Activated CD8-positive, alpha-beta T cell treated with anti-CD3 and anti-CD28 coated beads, Interleukin-2, amount 10 ng/mL, durations not matched to agents 7 days and 5 days (primary cell): ENCODE measurements at regions not wholly inside any gene's neighbourhood (a gene's known extent, or its start where the extent isn't known, plus 50 kb on each side); places are given as distances from the start of the nearest gene placed in this dataset.

ENCODE experiments used
- ATAC-seq: fragments of 150-1000 bp; cut with Tn5 transposase; one replicate; pipeline ENCODE4 v1.10.0; 2021; ENCODE audit warnings: moderate library complexity
- CTCF ChIA-PET: fragments of 350-600 bp; sonication (Branson Sonifier 250); formaldehyde crosslinking; loops from one replicate; lab custom pipeline; 2021; ENCODE audit warnings: antibody characterized with exemption; lab: Charles Lee
- POLR2A ChIA-PET: fragments of 350-600 bp; sonication (Branson Sonifier 250); formaldehyde crosslinking; loops from one replicate; lab custom pipeline; 2021; ENCODE audit warnings: antibody characterized with exemption; lab: Charles Lee
- DNase-seq: peaks from one replicate; pipeline ENCODE4 v3.0.0-alpha.2; 2020
- H3K27ac Mint-ChIP-seq: one replicate; pipeline ENCODE4 v1.8.0; 2021; ENCODE audit warnings: mild to moderate bottlenecking, mixed read lengths
- H3K27me3 Mint-ChIP-seq: one replicate; pipeline ENCODE4 v1.8.0; 2021; ENCODE audit warnings: low read depth, mixed read lengths
- H3K36me3 Mint-ChIP-seq: one replicate; pipeline ENCODE4 v1.8.0; 2021; ENCODE audit warnings: low read depth, mixed read lengths
- H3K4me1 Mint-ChIP-seq: one replicate; pipeline ENCODE4 v1.8.0; 2021; ENCODE audit warnings: low read depth, mixed read lengths
- H3K4me3 Mint-ChIP-seq: one replicate; pipeline ENCODE4 v1.8.0; 2021; ENCODE audit warnings: mild to moderate bottlenecking, mixed read lengths
- H3K9me3 Mint-ChIP-seq: one replicate; pipeline ENCODE4 v1.8.0; 2022; ENCODE audit warnings: mixed read lengths; ENCODE audit not compliant: insufficient read depth

- no peak for DNase-seq
- no peaks in the 10 kb centered on the region for H3K36me3 Mint-ChIP-seq
- H3K4me3 Mint-ChIP-seq = no peak overlapping the region
- ATAC-seq = no peak
- no peaks in the 10 kb centered on the region for H3K9me3 Mint-ChIP-seq
- CTCF ChIA-PET = no interaction called here
- no peaks in the 10 kb centered on the region for H3K4me1 Mint-ChIP-seq
- H3K27me3 Mint-ChIP-seq = no peaks in the 10 kb centered on the region
- H3K27ac Mint-ChIP-seq = no peak overlapping the region
- POLR2A ChIA-PET = no interaction called here
Measured at GRCh38 chr21:25292396-25292795, 314.9 kb downstream of the MRPL39 start.

- POLR2A ChIA-PET = no interaction called here
- Mint-ChIP-seq H3K9me3 (no peaks in the 10 kb centered on the region), H3K27me3 (peaks cover 9% of the 10 kb centered on the region), H3K27ac (no peak overlapping the region), H3K4me3 (no peak overlapping the region), H3K36me3 (no peaks in the 10 kb centered on the region), H3K4me1 (no peaks in the 10 kb centered on the region)
- CTCF ChIA-PET = interaction anchor here (0.8 to 2.4 kb wide), 8 partner anchors 14 to 108 kb away, joined by 3 to 15 read pairs (median 6); no protein-coding TSS in a partner anchor
- DNase-seq = no peak
- ATAC-seq = no peak
Measured at GRCh38 chr21:25283720-25284119, 323.6 kb downstream of the MRPL39 start.

- ChIA-PET POLR2A (no interaction called here), CTCF (no interaction called here)
- H3K27me3 Mint-ChIP-seq = peaks cover 10% of the 10 kb centered on the region
- H3K27ac Mint-ChIP-seq = no peak overlapping the region
- H3K36me3 Mint-ChIP-seq = no peaks in the 10 kb centered on the region
- ATAC-seq (no peak), DNase-seq (no peak)
- no peak overlapping the region for H3K4me3 Mint-ChIP-seq
- H3K9me3 Mint-ChIP-seq = no peaks in the 10 kb centered on the region
- no peaks in the 10 kb centered on the region for H3K4me1 Mint-ChIP-seq
Measured at GRCh38 chr21:25281134-25281533, 326.1 kb downstream of the MRPL39 start.

- Mint-ChIP-seq H3K4me1 (no peaks in the 10 kb centered on the region), H3K27ac (no peak overlapping the region), H3K36me3 (no peaks in the 10 kb centered on the region), H3K4me3 (no peak overlapping the region), H3K9me3 (no peaks in the 10 kb centered on the region), H3K27me3 (peaks cover 10% of the 10 kb centered on the region)
- CTCF ChIA-PET = no interaction called here
- no peak for DNase-seq
- POLR2A ChIA-PET = no interaction called here
- ATAC-seq = no peak
Measured at GRCh38 chr21:25280061-25280460, 327.2 kb downstream of the MRPL39 start.

GRCh38 chr21:25273959-25274358 is 333.3 kb downstream of the MRPL39 start:
- Mint-ChIP-seq H3K9me3 (no peaks in the 10 kb centered on the region), H3K4me3 (no peak overlapping the region)
- CTCF ChIA-PET = no interaction called here

GRCh38 chr21:25254491-25255174 is 352.6 kb downstream of the MRPL39 start:
- H3K9me3 Mint-ChIP-seq = no peaks in the 10 kb centered on the region
- CTCF ChIA-PET = no interaction called here

More at GRCh38 chr21:25273959-25274358, 333.3 kb downstream of the MRPL39 start:
- H3K27me3 Mint-ChIP-seq = peaks cover 3% of the 10 kb centered on the region
- ATAC-seq = no peak
- no peaks in the 10 kb centered on the region for H3K36me3 Mint-ChIP-seq
- no peak for DNase-seq
- no peak overlapping the region for H3K27ac Mint-ChIP-seq
- POLR2A ChIA-PET = no interaction called here
- H3K4me1 Mint-ChIP-seq = no peaks in the 10 kb centered on the region

GRCh38 chr21:25246546-25246945 is 360.7 kb downstream of the MRPL39 start:
- CTCF ChIA-PET = no interaction called here
- H3K27ac Mint-ChIP-seq = no peak overlapping the region
- H3K36me3 Mint-ChIP-seq = no peaks in the 10 kb centered on the region
- DNase-seq (no peak), ATAC-seq (no peak)
- POLR2A ChIA-PET = no interaction called here
- H3K4me3 Mint-ChIP-seq = no peak overlapping the region
- no peaks in the 10 kb centered on the region for H3K4me1 Mint-ChIP-seq
- H3K9me3 Mint-ChIP-seq = no peaks in the 10 kb centered on the region
- no peaks in the 10 kb centered on the region for H3K27me3 Mint-ChIP-seq

More at GRCh38 chr21:25254491-25255174, 352.6 kb downstream of the MRPL39 start:
- ATAC-seq = no peak
- no peak for DNase-seq
- Mint-ChIP-seq H3K27ac (no peak overlapping the region), H3K27me3 (no peaks in the 10 kb centered on the region), H3K36me3 (no peaks in the 10 kb centered on the region), H3K4me3 (no peak overlapping the region), H3K4me1 (no peaks in the 10 kb centered on the region)
- POLR2A ChIA-PET = no interaction called here

GRCh38 chr21:25244735-25245134 is 362.5 kb downstream of the MRPL39 start:
- Mint-ChIP-seq H3K9me3 (no peaks in the 10 kb centered on the region), H3K36me3 (no peaks in the 10 kb centered on the region), H3K27me3 (no peaks in the 10 kb centered on the region), H3K4me1 (no peaks in the 10 kb centered on the region), H3K4me3 (no peak overlapping the region), H3K27ac (no peak overlapping the region)
- no peak for ATAC-seq
- POLR2A ChIA-PET = no interaction called here
- no peak for DNase-seq
- CTCF ChIA-PET = no interaction called here

GRCh38 chr21:25243808-25244207 is 363.5 kb downstream of the MRPL39 start:
- no peak overlapping the region for H3K4me3 Mint-ChIP-seq
- DNase-seq = no peak
- no peaks in the 10 kb centered on the region for H3K36me3 Mint-ChIP-seq
- H3K9me3 Mint-ChIP-seq = peaks cover 4% of the 10 kb centered on the region
- H3K27ac Mint-ChIP-seq = no peak overlapping the region
- H3K4me1 Mint-ChIP-seq = no peaks in the 10 kb centered on the region
- no peak for ATAC-seq
- no peaks in the 10 kb centered on the region for H3K27me3 Mint-ChIP-seq
- ChIA-PET POLR2A (no interaction called here), CTCF (no interaction called here)

GRCh38 chr21:25240974-25241373 is 366.3 kb downstream of the MRPL39 start:
- CTCF ChIA-PET = no interaction called here

GRCh38 chr21:25234857-25235801 is 372.2 kb downstream of the MRPL39 start:
- Mint-ChIP-seq H3K27me3 (peaks cover 3% of the 10 kb centered on the region), H3K4me1 (peaks cover 5% of the 10 kb centered on the region), H3K27ac (no peak overlapping the region), H3K36me3 (no peaks in the 10 kb centered on the region), H3K9me3 (peaks cover 6% of the 10 kb centered on the region), H3K4me3 (no peak overlapping the region)
- POLR2A ChIA-PET = no interaction called here
- CTCF ChIA-PET = interaction anchor here (1.2 kb wide), 1 partner anchor 151 kb away, joined by 3 read pairs; no protein-coding TSS in a partner anchor
- ATAC-seq (no peak), DNase-seq (no peak)

More at GRCh38 chr21:25240974-25241373, 366.3 kb downstream of the MRPL39 start:
- H3K27me3 Mint-ChIP-seq = no peaks in the 10 kb centered on the region
- H3K36me3 Mint-ChIP-seq = no peaks in the 10 kb centered on the region
- no peaks in the 10 kb centered on the region for H3K4me1 Mint-ChIP-seq
- no peak overlapping the region for H3K4me3 Mint-ChIP-seq
- DNase-seq (no peak), ATAC-seq (no peak)
- POLR2A ChIA-PET = no interaction called here
- no peak overlapping the region for H3K27ac Mint-ChIP-seq
- H3K9me3 Mint-ChIP-seq = peaks cover 6% of the 10 kb centered on the region

- DNase-seq (no peak), ATAC-seq (no peak)
- POLR2A ChIA-PET = no interaction called here
- Mint-ChIP-seq H3K9me3 (no peaks in the 10 kb centered on the region), H3K27ac (no peak overlapping the region), H3K36me3 (no peaks in the 10 kb centered on the region), H3K4me3 (no peak overlapping the region), H3K27me3 (no peaks in the 10 kb centered on the region), H3K4me1 (no peaks in the 10 kb centered on the region)
- CTCF ChIA-PET = interaction anchor here (0.7 kb wide), 1 partner anchor 25 kb away, joined by 3 read pairs; no protein-coding TSS in a partner anchor
Measured at GRCh38 chr21:25220954-25221353, 386.3 kb downstream of the MRPL39 start.
